Activated T-cell treated with anti-CD3 and anti-CD28 coated beads for 1 hour (primary cell): ENCODE measurements at regions not wholly inside any gene's neighbourhood (a gene's known extent, or its start where the extent isn't known, plus 50 kb on each side); places are given as distances from the start of the nearest gene placed in this dataset.
"Not testable (repeated sequence)": the region's sequence is repeated elsewhere in the genome, so short reads cannot be mapped to it uniquely, and the experiment has no call there.

ENCODE experiments used
- DNase-seq: peaks from one replicate; pipeline ENCODE4 v3.0.0-alpha.2; 2020; ENCODE audit warnings: low read depth

DNA sequence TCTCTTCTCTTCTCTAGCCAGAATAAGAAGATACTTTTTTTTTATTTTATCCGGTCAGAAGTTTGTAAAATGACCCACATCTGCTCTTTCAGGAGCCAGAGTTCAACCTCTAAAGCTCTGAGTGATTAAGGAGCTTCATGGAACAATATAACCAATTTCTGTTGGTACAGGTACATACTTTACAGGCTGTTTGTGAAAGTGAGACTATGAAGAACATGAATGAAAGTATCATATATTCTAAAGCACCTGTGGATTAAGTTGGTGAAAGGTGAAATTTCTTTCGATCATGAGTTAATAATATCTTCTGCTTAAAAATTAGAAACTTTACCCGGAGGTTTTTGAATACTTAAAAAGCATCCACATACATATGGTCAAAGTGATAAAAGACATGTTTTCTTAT, 65.2 kb downstream of the DMRT2 start:
- no peak for DNase-seq

DNA sequence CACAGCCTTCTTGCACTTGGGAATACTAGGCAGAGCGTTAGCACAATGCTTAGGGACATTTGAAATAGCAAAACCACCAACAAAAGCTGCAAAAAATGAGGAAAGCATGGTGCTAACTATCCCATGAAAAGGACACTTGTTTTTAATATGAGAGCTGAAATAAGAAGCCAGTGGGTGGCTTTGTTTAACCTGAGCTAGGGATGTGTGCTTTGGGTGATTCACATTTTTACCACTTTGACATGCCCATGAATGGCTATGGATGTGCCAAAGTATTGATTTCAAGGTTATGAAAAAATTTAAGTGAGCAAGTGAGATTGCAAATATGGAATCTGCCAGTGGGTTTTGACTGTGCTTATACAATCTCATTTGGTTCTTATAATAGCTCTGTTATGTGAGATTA, 67.3 kb downstream of the DMRT2 start:
- DNase-seq = no peak

DNA sequence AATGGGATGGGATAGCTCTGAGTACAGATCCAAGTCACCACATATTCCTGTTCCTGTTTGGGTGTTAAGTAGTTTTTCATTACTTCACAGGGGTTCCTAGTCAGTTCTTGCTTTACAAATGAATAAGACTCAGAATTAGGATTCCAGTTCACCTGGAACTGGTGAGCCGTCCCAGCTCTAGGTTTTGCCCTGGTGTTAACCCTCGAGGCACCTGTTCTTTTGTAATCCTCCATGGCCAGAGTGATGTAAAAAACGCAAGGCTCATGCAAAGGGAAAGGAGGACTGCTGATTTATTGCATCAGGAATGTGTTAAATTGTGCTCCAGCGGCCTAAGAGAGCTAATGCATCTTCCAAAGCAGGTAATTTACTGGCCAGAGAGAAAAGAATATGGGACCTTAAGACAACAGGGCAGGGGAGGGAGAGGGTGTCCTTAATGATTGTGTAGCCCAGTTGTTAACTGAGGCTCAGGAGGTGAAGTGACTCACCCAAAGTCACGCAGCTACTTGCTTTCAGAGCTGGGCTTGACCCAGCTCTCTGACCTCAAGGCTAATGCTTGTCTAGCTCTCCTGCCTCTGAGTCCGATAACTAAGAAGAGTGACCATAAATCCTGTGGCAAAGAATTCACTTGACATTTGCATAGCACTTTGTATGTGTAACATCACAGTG, 70.5 kb downstream of the DMRT2 start:
- no peak for DNase-seq

DNA sequence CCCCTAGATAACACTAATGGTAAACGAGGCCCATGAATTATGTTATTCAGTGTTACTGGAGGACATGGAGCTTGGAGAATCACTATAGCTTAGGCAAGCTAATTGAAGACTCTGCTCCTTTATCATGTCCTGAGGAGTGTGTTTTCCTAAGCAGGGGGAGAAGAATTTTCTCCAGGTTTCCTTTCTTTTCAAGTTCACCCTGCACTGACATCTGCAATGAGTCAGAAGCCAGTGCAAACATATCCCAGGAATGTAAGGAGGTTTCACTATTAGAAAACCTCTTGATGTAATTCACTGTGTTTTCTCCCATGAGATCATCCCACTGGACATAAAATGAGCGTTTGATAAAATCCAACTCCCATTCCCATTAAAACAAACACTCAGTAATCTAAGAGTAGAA, 75.6 kb downstream of the DMRT2 start:
- DNase-seq = no peak

DNA sequence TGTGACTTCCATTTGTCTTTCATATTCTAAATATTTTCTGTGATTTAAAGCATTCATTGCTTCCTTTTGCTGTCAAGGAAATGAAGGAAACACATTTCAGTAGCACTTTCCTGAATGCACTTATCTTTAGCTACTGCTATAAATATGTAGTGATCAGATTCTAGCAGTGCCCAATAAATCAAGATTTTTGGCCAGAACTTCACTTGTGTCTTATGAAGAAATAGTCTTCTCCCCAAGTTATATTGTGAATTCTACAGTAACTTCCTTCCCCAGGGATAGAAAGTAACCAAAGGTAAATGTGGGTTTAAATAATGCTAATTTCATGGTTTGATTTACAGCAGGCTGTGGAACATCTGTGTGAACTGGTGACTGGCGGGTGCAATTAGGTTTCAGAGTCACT, 77.9 kb downstream of the DMRT2 start:
- no peak for DNase-seq

DNA sequence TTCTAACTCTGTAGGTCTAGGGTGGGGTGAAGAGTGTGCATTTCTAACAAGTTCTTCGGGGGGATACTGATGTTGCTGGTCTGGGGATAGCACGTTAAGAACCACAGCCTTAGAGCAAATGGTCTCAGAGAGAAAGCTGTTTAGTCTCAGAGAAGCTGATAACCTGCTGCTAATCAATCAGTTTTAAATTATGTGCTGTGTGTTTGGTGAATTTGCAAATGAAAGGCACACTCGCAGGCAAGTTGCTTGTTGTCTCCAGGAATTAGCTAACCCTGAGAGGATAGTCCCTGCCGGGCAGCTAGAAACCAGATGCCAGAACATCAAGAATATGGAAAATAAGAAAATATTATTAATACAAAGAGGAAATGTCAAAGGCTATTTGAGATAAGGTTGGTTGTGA, 79.2 kb downstream of the DMRT2 start:
- DNase-seq = no peak

DNA sequence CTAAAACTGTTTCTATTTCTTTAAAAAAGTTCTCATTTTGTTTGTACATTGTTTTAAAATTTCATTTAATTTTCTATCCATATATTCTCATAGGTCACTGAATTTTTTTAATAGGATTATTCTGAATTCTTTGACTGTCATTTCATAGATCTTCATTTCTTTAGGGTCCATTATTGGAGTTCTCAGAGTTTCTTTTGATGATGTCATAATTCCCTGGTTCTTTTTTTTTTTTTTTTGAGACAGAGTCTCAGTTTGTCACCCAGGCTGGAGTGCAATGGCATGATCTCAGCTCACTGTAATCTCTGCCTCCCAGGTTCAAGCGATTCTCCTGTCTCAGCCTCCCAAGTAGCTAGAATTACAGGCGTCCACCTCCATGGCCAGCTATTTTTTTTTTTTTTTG, 89.9 kb downstream of the DMRT2 start:
- no peak for DNase-seq

DNA sequence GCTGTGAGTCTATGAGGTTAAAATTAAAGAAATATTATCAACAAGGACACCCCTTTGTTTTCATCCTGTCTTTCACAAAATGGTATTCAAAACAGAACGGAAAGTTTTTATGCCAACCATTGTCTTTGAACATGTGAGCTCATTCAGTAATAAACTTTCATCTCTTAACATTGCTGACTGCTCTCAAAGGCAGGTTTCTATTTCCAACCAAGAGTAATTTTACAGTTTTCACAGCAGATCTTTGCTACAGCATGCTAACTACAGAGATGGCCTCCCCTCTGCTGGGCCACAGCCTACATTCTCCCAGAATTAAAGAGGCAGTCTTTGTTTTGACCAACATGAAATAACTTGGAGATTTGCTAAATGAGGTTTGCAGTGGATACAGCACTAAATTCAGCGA, 101.5 kb downstream of the DMRT2 start:
- DNase-seq = no peak

DNA sequence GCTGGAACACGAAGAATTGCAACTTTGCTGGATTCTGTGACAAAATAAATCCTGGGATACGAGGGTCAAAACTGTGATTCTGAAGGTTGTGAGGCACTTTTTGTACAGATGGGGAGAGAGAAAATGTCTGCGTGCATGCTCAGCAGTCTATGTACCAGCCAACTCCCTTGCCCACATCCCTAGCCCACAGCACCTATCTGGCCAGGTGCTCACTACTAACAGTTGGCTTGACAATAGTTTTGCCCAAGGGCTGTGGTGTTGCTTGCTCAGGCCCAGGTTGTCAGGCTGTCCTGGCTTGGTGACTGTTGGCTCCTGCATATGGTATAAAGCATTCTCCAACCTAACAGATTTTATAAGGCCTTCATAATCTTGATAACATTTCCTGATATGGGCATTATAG, 102.0 kb downstream of the DMRT2 start:
- DNase-seq = no peak

DNA sequence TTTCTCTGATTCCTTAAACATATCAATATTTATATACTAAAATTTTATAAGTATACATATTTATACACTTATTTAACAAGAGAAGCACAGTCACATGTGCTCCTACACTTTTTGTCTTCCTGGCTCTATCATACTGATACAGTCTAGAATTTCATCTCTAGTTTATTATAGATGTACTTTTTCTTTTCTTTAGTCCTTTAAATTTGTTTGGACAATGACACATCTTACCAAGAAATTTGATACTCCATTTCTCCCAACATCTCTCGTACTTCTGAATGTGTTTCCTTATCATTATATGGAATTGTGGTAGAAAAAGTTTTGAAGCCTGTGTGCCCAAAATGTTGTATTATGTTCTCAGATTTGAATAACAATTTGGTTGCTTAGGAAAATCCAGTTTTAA, 104.6 kb downstream of the DMRT2 start:
- no peak for DNase-seq

DNA sequence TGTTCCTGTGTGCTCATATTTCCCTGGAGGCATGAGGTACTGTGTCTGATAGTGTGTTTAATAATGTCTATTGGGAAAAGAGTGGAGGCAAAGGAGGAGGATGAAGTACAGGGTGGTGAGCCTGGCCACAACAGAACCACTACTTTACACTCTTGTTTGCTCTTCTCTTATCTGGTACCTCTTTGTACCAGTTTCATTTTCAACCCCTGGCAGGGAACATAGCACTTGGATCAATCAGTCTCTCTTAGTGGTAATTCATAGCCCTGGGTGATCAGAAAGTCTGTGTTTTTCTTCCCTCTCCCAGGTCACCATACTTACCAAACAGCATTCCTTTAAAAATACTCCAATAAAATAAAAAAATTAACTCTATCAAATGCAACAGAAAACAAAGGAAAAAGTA, 105.4 kb downstream of the DMRT2 start:
- no peak for DNase-seq

DNA sequence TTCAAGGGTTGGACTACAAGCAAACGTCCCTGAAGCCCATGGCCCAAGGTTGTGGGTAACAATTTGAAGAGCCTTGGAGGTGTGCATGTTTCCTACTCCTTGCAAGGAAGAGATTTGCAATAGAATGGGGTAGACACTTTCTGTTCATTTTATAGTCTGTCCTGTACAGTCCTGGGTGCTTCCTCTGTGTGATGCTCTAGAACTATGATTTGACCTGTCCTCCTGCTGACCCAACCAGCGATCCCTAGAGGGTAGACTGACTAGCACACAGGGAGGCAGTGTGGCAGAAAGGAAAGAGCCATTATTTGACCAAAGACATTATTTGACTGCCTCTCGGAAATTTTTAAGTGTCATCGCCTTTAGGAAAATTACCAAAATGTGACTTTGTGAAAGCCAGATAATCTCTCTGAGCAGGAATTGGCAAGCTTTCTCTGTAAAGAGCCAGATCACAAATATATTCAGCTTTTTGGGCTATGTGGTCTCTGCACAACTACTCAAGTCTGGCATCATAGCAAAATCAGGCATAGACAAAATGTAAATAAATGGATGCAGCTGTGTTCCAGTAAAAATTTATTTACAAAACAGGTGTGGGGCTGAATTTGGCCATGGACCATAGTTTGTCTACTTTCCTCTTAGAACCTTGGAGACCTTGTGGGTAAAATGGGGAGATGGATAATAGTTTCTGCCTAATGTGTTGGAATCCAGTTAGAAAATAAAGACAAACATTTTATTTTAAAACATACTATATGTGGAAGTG, 106.8 kb downstream of the DMRT2 start:
- DNase-seq = no peak

DNA sequence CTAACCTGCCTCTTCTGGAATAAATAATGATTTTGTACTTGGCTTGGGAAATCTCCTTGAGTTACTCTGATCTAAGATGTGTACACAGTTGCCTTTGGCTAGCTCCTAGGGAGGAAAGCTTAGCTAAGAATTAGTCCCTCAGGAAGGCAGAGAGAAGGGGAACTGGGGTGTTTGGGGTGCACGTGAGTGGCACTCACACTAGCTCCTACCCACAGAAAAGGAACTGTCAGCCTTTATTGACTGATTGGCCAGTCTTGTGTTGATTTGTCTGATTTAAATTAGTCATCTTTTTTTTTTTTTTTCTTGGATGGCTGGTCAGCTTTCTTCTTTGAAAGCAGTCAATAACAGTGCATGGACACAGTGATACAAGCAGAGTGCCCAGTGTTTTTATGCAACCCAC, 107.7 kb downstream of the DMRT2 start:
- no peak for DNase-seq

DNA sequence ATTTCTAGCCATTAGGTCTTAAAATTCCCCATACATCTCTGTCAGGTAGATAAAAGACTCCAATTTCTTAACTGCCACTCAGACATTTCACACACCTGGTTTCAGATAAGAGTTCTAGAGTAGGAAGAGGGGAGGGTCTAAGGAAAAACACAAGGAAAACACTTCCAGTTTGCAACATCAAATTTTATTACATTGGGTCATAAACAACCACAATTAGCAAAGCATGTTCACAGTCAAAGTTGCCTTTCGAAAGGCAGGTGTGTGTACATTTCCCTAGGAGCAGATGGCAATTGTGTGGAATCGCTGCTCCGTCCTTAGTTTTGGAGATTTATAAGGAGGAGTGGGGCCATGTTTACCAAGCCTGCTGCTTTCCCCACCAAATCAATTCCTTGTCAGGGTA, 120.8 kb downstream of the DMRT2 start:
- no peak for DNase-seq

DNA sequence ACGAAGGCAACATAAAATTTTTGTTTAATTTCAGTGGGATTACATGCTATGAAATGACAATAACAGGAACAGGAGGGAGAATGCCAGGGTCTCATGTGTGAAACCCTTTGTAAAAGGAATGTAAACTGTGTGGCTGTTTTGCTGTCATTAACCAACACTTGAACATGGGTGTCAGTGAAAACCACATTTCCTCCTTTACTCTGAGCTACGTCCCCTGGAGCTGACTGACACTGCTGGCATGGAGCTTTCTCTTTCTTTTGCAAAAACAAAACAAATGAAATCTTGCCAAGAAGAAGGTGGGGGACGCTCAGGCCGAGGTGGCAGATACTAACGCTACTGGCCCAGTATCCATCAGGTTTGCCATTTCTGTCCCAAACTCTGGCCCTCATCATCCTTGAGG, 121.4 kb downstream of the DMRT2 start:
- DNase-seq = no peak

DNA sequence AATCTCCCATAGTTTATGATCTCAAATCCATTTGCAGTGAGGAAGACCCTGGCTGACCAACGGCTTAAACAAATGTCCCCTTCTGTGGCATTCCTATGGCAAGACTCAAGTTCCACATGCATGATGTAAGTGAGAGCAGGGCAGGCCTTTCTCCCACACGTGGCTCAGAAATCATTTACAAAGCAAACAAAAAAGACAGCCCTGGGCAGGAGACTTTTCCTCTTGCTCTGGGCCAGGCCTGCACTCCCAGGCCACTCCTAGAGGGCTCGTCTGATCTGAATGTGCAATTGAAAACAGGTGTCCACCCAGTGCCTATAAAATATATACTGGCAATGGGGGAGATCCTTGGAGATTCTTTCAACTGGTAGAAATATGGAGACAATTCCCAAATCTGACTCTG, 123.1 kb downstream of the DMRT2 start:
- DNase-seq = no peak

DNA sequence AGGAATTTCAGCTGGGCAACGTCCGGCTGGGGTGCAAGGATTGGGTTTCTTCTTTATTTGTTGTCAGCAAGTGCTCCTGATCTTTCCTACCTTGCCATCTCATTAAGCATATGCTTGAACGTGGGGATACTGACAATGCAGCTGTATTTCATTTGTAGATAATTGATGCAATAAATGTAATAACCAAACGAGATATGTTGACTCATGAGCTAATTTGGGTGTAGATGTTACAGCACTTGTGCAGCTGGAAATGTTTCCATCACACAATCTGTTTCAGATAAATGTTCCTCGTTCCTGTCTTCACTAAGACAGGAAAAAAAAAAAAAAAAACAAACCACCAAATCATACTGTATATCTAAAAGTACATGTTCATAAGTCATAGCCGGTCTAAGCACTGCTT, 123.8 kb downstream of the DMRT2 start:
- no peak for DNase-seq

DNA sequence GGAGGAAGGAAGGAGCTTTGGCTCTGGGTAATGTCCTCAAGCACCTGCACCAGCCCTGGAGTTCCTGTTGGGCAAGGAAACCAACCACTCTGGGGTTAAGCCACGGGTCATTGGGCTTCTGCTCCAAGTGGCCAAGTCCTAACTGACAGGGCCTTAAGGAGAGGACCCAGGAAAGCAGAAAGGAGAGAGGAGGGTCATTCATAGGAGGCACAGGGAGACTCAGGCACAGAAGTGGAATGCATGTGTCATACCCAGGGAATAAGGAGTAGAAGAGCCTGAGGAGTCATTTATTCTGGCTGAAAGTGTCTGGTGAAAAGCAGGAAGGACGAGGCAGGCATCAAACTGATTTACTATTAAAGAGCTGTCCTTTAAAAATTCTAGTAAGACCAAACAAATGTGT, 129.2 kb downstream of the DMRT2 start:
- DNase-seq = no peak

DNA sequence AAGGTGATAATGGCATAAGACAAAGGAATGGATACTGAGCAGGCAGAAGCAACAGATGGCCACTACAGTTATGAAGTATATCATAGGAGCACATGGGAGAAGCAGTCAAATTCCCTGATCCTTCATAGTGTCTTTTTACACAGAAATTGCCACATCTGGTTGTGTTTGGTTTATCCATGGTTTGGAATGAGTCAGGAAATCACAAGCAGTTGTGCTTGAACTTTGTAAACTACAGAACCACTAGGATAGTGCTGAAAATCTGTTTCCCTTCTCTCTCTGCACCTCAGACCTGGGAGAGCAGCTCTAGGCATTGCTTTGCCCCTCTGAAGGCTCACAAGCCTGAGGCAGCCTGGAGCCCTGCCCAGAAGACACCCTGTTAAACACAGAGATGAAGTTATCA, 134.0 kb downstream of the DMRT2 start:
- DNase-seq = no peak

DNA sequence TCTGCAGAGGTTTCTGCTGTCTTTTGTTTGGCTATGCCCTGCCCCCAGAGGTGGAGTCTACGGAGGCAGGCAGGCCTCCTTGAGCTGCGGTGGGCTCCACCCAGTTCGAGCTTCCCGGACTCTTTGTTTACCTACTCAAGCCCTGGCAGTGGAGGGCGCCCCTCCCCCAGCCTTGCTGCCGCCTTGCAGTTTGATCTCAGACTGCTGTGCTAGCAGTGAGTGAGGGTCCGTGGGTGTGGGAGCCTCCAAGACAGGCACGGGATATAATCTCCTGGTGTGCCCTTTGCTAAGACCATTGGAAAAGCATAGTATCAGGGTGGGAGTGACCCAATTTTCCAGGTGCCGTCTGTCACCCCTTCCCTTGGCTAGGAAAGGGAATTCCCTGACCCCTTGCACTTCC, 137.0 kb downstream of the DMRT2 start:
- not testable (repeated sequence) for DNase-seq

DNA sequence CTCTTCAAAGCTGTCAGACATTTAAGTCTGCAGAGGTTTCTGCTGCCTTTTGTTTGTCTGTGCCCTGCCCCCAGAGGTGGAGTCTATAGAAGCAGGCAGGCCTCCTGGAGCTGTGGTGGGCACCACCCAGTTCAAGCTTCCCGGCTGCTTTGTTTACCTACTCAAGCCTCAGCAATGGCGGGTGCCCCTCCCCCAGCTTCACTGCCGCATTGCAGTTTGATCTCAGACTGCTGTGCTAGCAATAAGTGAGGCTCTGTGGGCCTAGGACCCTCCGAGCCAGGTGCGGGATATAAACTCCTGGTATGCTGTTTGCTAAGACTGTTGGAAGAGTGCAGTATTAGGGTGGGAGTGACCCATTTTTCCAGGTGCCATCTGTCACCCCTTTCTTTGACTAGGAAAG, 145.5 kb downstream of the DMRT2 start:
- not testable (repeated sequence) for DNase-seq

DNA sequence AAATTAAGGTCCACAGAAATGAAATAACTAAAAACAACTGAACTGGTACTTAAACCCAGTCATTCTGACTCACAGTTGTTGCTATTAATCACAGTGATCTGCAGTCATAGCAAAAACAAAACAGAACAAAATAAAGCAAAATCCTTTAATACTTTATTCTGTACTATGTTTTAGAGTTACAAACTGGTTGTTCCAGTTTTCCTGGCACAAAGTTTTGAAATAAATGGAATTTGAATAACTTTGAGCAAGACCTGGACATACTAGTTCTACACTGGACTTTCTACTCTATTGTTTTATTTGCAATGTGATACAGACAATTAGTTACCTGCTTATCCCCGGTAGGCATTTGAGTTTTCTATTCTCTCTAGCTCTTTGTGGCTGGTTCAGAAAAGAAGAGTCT, 147.9 kb downstream of the DMRT2 start:
- no peak for DNase-seq

DNA sequence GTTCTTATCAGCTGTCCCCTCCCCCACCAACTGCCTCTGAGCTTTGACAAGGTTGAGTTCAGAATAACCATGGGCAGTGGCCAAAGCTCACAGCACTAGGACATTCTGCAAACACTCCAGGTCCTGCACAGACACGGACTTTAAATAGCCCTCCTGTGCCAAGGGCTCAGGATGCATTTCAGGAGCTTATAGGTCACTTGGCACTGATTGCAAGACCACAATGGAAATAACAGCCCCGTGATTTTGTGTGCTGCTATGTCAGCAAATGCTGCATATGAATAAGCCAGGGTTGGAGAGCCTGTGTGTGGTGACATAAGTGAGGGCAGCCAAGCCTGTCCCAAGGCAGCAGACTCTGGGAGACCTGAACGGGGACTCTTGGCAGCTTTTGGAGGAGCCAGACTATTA, 150.7 kb downstream of the DMRT2 start:
- no peak for DNase-seq

DNA sequence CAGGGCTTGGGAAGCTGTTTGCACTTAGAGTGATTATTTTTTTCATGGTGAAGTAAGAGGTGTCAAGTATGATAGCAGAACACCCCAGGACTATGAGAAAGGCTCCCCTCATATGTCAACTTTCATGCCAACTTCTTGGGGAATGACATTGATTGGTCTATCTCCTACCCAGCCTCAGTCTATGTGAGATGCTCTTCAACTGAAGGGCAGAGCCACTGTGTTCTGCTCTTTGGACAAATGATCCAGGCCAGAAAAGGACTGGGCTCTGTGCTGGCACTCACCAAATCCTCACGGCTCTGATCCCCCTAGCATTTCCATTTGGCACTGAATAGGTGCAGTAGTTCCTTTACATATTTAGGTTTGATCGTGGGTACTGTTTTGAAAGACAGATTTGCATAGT, 151.1 kb downstream of the DMRT2 start:
- no peak for DNase-seq
